ENCODE measurements at regions not wholly inside any gene's neighbourhood (a gene's known extent, or its start where the extent isn't known, plus 50 kb on each side); places are given as distances from the start of the nearest gene placed in this dataset.
A peak's percentile ranks its signal among the peaks of the same experiment; 100 is the strongest.

GRCh38 chr7:10083766-10084165 lies 889.9 kb upstream of the PHF14 start:
- Mint-ChIP-seq H3K27me3 (ENCODE audit: low read depth) (peaks cover 3% of the 10 kb centered on the region), H3K9me3 (no peaks in the 10 kb centered on the region), H3K4me1 (peaks cover 43% of the 10 kb centered on the region), H3K27ac (no peak overlapping the region), H3K4me3 (no peak overlapping the region), H3K36me3 (no peaks in the 10 kb centered on the region)
- ChIA-PET CTCF (no interaction called here), POLR2A (no interaction called here)
- DNase-seq (ENCODE audit: low spot score): no peak
- no peak for TF ChIP-seq ATF1 (CRISPR knock-in tag; IDR thresholded peaks at IDR 0.05)
- TF ChIP-seq ZNF232 (CRISPR knock-in tag; IDR thresholded peaks at IDR 0.05): no peak
- TF ChIP-seq FOXK1 (CRISPR knock-in tag; IDR thresholded peaks at IDR 0.05): no peak
- TF ChIP-seq, protein P1, sequence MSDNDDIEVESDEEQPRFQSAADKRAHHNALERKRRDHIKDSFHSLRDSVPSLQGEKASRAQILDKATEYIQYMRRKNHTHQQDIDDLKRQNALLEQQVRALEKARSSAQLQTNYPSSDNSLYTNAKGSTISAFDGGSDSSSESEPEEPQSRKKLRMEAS (CRISPR knock-in tag; IDR thresholded peaks at IDR 0.05): 0 out of 2 replicates have a peak, but pooled peaks have one; percentile 41
- no peak for TF ChIP-seq CREM (CRISPR knock-in tag; IDR thresholded peaks at IDR 0.05)
- ATAC-seq: no peak

DNA sequence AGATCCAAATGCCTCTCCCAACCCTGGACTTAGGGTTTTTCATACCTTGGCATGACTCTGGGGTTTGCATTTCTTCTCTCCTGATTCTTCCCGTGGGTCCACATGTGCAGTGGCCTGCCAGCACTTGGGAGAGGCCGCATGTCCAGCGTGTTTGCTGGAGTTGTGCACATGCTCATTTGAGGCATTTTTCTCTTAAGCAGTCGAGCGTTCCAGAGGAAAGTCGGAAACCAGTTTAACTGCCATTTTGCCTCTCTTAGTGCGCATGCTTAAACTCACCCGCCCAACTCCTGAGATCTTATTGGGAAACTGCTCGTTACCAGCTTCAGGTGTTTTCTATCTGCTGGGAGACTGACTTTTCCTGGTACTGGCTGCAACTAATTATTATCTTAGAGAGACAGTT lies 888.4 kb upstream of the PHF14 start:
- Mint-ChIP-seq H3K27me3 (ENCODE audit: low read depth) (peaks cover 3% of the 10 kb centered on the region), H3K4me3 (no peak overlapping the region), H3K27ac (no peak overlapping the region), H3K9me3 (no peaks in the 10 kb centered on the region), H3K4me1 (peaks cover 41% of the 10 kb centered on the region), H3K36me3 (no peaks in the 10 kb centered on the region)
- TF ChIP-seq, protein P2, sequence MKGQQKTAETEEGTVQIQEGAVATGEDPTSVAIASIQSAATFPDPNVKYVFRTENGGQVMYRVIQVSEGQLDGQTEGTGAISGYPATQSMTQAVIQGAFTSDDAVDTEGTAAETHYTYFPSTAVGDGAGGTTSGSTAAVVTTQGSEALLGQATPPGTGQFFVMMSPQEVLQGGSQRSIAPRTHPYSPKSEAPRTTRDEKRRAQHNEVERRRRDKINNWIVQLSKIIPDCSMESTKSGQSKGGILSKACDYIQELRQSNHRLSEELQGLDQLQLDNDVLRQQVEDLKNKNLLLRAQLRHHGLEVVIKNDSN (CRISPR knock-in tag; IDR thresholded peaks at IDR 0.05): no peak
- TF ChIP-seq FOXK1 (CRISPR knock-in tag; IDR thresholded peaks at IDR 0.05) (no peak), HMGXB4 (CRISPR knock-in tag; IDR thresholded peaks at IDR 0.05) (no peak), HMGA2 (CRISPR knock-in tag; IDR thresholded peaks at IDR 0.05) (no peak), GABPB1 (CRISPR knock-in tag; IDR thresholded peaks at IDR 0.05) (no peak), ETV6 (CRISPR knock-in tag; IDR thresholded peaks at IDR 0.05) (no peak), TEAD1 (CRISPR knock-in tag; IDR thresholded peaks at IDR 0.05) (no peak), SMAD3 (CRISPR knock-in tag; IDR thresholded peaks at IDR 0.05; ENCODE audit: borderline replicate concordance) (no peak), ZNF671 (CRISPR knock-in tag; IDR thresholded peaks at IDR 0.05) (no peak), RORB (CRISPR knock-in tag; IDR thresholded peaks at IDR 0.05) (no peak), RELA (CRISPR knock-in tag; IDR thresholded peaks at IDR 0.05; ENCODE audit: borderline replicate concordance) (no peak), CREB1 (CRISPR knock-in tag; IDR thresholded peaks at IDR 0.05) (no peak), CBFB (CRISPR knock-in tag; IDR thresholded peaks at IDR 0.05; ENCODE audit: low read depth) (no peak), ZNF416 (CRISPR knock-in tag; IDR thresholded peaks at IDR 0.05) (no peak), GRHL2 (CRISPR knock-in tag; IDR thresholded peaks at IDR 0.05; ENCODE audit: insufficient replicate concordance, severe bottlenecking) (no peak), NFATC4 (CRISPR knock-in tag; IDR thresholded peaks at IDR 0.05) (no peak), CREM (CRISPR knock-in tag; IDR thresholded peaks at IDR 0.05) (no peak)
- TF ChIP-seq, protein P3, sequence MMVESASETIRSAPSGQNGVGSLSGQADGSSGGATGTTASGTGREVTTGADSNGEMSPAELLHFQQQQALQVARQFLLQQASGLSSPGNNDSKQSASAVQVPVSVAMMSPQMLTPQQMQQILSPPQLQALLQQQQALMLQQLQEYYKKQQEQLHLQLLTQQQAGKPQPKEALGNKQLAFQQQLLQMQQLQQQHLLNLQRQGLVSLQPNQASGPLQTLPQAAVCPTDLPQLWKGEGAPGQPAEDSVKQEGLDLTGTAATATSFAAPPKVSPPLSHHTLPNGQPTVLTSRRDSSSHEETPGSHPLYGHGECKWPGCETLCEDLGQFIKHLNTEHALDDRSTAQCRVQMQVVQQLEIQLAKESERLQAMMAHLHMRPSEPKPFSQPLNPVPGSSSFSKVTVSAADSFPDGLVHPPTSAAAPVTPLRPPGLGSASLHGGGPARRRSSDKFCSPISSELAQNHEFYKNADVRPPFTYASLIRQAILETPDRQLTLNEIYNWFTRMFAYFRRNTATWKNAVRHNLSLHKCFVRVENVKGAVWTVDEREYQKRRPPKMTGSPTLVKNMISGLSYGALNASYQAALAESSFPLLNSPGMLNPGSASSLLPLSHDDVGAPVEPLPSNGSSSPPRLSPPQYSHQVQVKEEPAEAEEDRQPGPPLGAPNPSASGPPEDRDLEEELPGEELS (CRISPR knock-in tag; IDR thresholded peaks at IDR 0.05): no peak
- TF ChIP-seq, protein P4, sequence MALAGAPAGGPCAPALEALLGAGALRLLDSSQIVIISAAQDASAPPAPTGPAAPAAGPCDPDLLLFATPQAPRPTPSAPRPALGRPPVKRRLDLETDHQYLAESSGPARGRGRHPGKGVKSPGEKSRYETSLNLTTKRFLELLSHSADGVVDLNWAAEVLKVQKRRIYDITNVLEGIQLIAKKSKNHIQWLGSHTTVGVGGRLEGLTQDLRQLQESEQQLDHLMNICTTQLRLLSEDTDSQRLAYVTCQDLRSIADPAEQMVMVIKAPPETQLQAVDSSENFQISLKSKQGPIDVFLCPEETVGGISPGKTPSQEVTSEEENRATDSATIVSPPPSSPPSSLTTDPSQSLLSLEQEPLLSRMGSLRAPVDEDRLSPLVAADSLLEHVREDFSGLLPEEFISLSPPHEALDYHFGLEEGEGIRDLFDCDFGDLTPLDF (CRISPR knock-in tag; IDR thresholded peaks at IDR 0.05): no peak
- no peak for ATAC-seq
- DNase-seq (ENCODE audit: low spot score): no peak
- ChIA-PET CTCF (no interaction called here), POLR2A (no interaction called here)

All from WTC11 (cell line).